ENCODE measurements at regions not wholly inside any gene's neighbourhood (a gene's known extent, or its start where the extent isn't known, plus 50 kb on each side); places are given as distances from the start of the nearest gene placed in this dataset.
"Not testable (repeated sequence)": the region's sequence is repeated elsewhere in the genome, so short reads cannot be mapped to it uniquely, and the experiment has no call there.

DNA sequence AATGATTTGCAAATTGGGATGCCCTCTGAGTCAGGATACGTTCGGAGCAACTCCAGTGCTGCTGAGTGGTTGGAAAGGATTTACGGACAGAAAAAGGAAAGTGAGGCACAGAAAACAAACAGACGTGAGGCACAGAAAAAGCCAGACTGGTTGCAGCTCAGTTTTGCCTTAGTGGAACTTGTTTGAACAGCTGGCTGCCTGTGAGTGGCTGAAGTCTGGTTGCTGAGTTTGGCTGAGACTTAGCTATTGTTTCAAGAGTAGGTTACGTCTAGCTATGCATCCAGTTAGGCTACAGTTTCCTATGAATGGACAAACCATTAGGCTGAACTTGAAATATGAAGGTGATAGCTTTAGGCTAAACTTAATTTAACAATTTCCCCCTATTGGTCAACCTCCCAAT, 256.6 kb downstream of the VAPA start:
- CTCF ChIA-PET, result interaction anchor here (2.2 kb wide), 1 partner anchor 17 kb away, joined by 8 read pairs; no protein-coding TSS in a partner anchor
- H2AFZ ChIP-seq (replicated peaks; ENCODE audit: low read length, poor library complexity), result no peak overlapping the region

DNA sequence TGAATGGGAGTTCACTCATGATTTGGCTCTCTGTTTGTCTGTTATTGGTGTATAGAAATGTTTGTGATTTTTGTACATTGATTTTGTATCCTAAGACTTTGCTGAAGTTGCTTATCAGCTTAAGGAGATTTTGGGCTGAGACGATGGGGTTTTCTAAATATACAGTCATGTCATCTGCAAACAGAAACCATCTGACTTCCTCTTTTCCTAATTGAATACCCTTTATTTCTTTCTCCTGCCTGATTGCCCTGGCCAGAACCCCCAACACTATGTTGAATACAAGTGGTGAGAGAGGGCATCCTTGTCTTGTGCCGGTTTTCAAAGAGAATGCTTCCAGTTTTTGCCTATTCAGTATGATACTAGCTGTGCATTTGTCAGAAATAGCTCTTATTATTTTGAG, 261.5 kb downstream of the VAPA start:
- H3K4me1 ChIP-seq (ENCODE audit: control insufficient read depth, insufficient read depth, low read length); H3K9me3 ChIP-seq (ENCODE audit: control insufficient read depth, insufficient read depth, low read length); H2AK9ac ChIP-seq (replicated peaks; ENCODE audit: low read depth, low read length, poor library complexity); H4K91ac ChIP-seq (ENCODE audit: insufficient read depth, low read depth, low read length); H2BK15ac ChIP-seq (ENCODE audit: low read depth, low read length); BruUV-seq (replicated peaks); H3K23ac ChIP-seq (ENCODE audit: low read depth, low read length); H3K14ac ChIP-seq (replicated peaks; ENCODE audit: low read depth, low read length); H2BK5ac ChIP-seq (ENCODE audit: low read depth, low read length, poor library complexity, severe bottlenecking); H4K5ac ChIP-seq (ENCODE audit: low read depth, low read length); H4K8ac ChIP-seq (ENCODE audit: low read depth in 2 of 2, low read length in 2 of 2); H3K9ac ChIP-seq (ENCODE audit: low read depth, low read length); H2BK120ac ChIP-seq (ENCODE audit: low read depth, low read length); H3K27ac ChIP-seq (ENCODE audit: insufficient read depth, low read length); H3K4ac ChIP-seq (ENCODE audit: low read depth, low read length); H3K4me2 ChIP-seq (ENCODE audit: low read depth, low read length); intact Hi-C loops (cut with micrococcal nuclease); H3K27me3 ChIP-seq (ENCODE audit: control insufficient read depth, insufficient read depth, low read length); H3K9me1 ChIP-seq (ENCODE audit: insufficient read depth, low read length); ATAC-seq (ENCODE audit: low read depth); POLR2A ChIA-PET (ENCODE audit: unreplicated experiment); H2AFZ ChIP-seq (replicated peaks; ENCODE audit: low read length, poor library complexity); CTCF ChIA-PET; H3K79me1 ChIP-seq (ENCODE audit: low read depth in 1 of 2, low read length in 2 of 2); H2BK20ac ChIP-seq (ENCODE audit: low read depth, low read length); H4K20me1 ChIP-seq (ENCODE audit: insufficient read depth, low read length); dilution Hi-C loops (cut with HindIII; ENCODE audit: low sequenced_read_pairs, unreplicated experiment); H3K56ac ChIP-seq (ENCODE audit: extremely low read depth, insufficient read depth, low read length); H3K36me3 ChIP-seq (ENCODE audit: control insufficient read depth, insufficient read depth, low read length); H3K18ac ChIP-seq (ENCODE audit: low read depth, low read length); DNase-seq; H3K4me3 ChIP-seq (ENCODE audit: insufficient read depth, low read depth, low read length); in situ Hi-C loops (cut with MboI; ENCODE audit: low sequenced_read_pairs); H2AK5ac ChIP-seq (ENCODE audit: low read depth, low read length): not testable (repeated sequence)
- no CpG with 5 or more reads among the region's 2 CpGs for WGBS, 2 experiments (ENCODE audit: extremely low coverage in 2 of 2, insufficient read length in 1 of 2)

More for the DNA sequence above, 256.6 kb downstream of the VAPA start:
- Histone ChIP-seq H3K27ac (ENCODE audit: insufficient read depth, low read length) (no peak overlapping the region), H3K79me1 (ENCODE audit: low read depth in 1 of 2, low read length in 2 of 2) (no peaks in the 10 kb centered on the region), H2BK5ac (ENCODE audit: low read depth, low read length, poor library complexity, severe bottlenecking) (no peak overlapping the region), H3K36me3 (ENCODE audit: control insufficient read depth, insufficient read depth, low read length) (no peaks in the 10 kb centered on the region), H2BK20ac (ENCODE audit: low read depth, low read length) (no peak overlapping the region), H2BK15ac (ENCODE audit: low read depth, low read length) (no peak overlapping the region), H3K4me2 (ENCODE audit: low read depth, low read length) (no peak overlapping the region), H3K27me3 (ENCODE audit: control insufficient read depth, insufficient read depth, low read length) (no peaks in the 10 kb centered on the region; the same call in 1 of the 2 replicates), H3K9ac (ENCODE audit: low read depth, low read length) (no peak overlapping the region), H4K91ac (ENCODE audit: insufficient read depth, low read depth, low read length) (no peak overlapping the region), H2AK5ac (ENCODE audit: low read depth, low read length) (no peak overlapping the region), H2BK120ac (ENCODE audit: low read depth, low read length) (no peak overlapping the region), H3K23ac (ENCODE audit: low read depth, low read length) (no peak overlapping the region), H3K18ac (ENCODE audit: low read depth, low read length) (no peak overlapping the region), H3K4ac (ENCODE audit: low read depth, low read length) (no peak overlapping the region), H3K9me1 (ENCODE audit: insufficient read depth, low read length) (no peaks in the 10 kb centered on the region; the same call in 1 of the 2 replicates), H4K20me1 (ENCODE audit: insufficient read depth, low read length) (no peaks in the 10 kb centered on the region), H3K4me1 (ENCODE audit: control insufficient read depth, insufficient read depth, low read length) (peaks cover 7% of the 10 kb centered on the region; the same call in 1 of the 2 replicates), H4K8ac (ENCODE audit: low read depth in 2 of 2, low read length in 2 of 2) (no peak overlapping the region), H3K9me3 (ENCODE audit: control insufficient read depth, insufficient read depth, low read length) (no peaks in the 10 kb centered on the region), H3K14ac (replicated peaks; ENCODE audit: low read depth, low read length) (no peak overlapping the region), H2AK9ac (replicated peaks; ENCODE audit: low read depth, low read length, poor library complexity) (no peak overlapping the region), H4K5ac (ENCODE audit: low read depth, low read length) (no peak overlapping the region), H3K4me3 (ENCODE audit: insufficient read depth, low read depth, low read length) (no peak overlapping the region), H3K56ac (ENCODE audit: extremely low read depth, insufficient read depth, low read length) (no peak overlapping the region)
- TF ChIP-seq MXI1 (IDR thresholded peaks at IDR 0.05; ENCODE audit: borderline replicate concordance, low read depth, low read length) (no peak), BHLHE40 (IDR thresholded peaks at IDR 0.05; ENCODE audit: low read depth, low read length) (no peak), RCOR1 (IDR thresholded peaks at IDR 0.05; ENCODE audit: insufficient replicate concordance, low read length) (no peak), CEBPB (IDR thresholded peaks at IDR 0.05; ENCODE audit: low read depth, low read length) (no peak)
- intact Hi-C loops (cut with micrococcal nuclease) (no loop called here), dilution Hi-C loops (cut with HindIII; ENCODE audit: low sequenced_read_pairs, unreplicated experiment) (no loop called here), in situ Hi-C loops (cut with MboI; ENCODE audit: low sequenced_read_pairs) (no loop called here)
- no TSS peak for BruUV-seq (replicated peaks)
- POLR2A ChIA-PET (ENCODE audit: unreplicated experiment), result interaction anchor here (0.6 kb wide), 1 partner anchor 29 kb away, joined by 6 read pairs; no protein-coding TSS in a partner anchor
- 80% methylated on average over 4 of the region's 5 CpGs; no CpG with 5 or more reads in 1 of the 2 experiments for WGBS, 2 experiments (ENCODE audit: extremely low coverage in 2 of 2, insufficient read length in 1 of 2)
- ATAC-seq (ENCODE audit: low read depth) (no peak), DNase-seq (no peak)

All from IMR-90 (cell line).